Liver (tissue), 2 donors: ENCODE measurements at regions not wholly inside any gene's neighbourhood (a gene's known extent, or its start where the extent isn't known, plus 50 kb on each side); places are given as distances from the start of the nearest gene placed in this dataset.

Experiments used
- YY1 ChIP-seq: IDR thresholded peaks from 2 replicates; pipeline ENCODE4 v1.6.1; 2016; ENCODE audit warnings: antibody characterized with exemption, mild to moderate bottlenecking
- TF ChIP-seq, protein P1 (sequence below): fragments of 150-350 bp; IDR thresholded peaks from 2 replicates; pipeline ENCODE4 v1.5.1; 2017; ENCODE audit warnings: improper control_type of control experiment, low read depth, low read length; ENCODE audit not compliant: missing input control
- donor health status: healthy.

- TF ChIP-seq, protein P1, sequence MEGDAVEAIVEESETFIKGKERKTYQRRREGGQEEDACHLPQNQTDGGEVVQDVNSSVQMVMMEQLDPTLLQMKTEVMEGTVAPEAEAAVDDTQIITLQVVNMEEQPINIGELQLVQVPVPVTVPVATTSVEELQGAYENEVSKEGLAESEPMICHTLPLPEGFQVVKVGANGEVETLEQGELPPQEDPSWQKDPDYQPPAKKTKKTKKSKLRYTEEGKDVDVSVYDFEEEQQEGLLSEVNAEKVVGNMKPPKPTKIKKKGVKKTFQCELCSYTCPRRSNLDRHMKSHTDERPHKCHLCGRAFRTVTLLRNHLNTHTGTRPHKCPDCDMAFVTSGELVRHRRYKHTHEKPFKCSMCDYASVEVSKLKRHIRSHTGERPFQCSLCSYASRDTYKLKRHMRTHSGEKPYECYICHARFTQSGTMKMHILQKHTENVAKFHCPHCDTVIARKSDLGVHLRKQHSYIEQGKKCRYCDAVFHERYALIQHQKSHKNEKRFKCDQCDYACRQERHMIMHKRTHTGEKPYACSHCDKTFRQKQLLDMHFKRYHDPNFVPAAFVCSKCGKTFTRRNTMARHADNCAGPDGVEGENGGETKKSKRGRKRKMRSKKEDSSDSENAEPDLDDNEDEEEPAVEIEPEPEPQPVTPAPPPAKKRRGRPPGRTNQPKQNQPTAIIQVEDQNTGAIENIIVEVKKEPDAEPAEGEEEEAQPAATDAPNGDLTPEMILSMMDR = no peak
- no peak for TF ChIP-seq YY1
Observed at GRCh38 chr21:28427394-28428022, 565.2 kb downstream of the LTN1 start.
